Lower leg skin (tissue), 3 donors: ENCODE measurements at regions not wholly inside any gene's neighbourhood (a gene's known extent, or its start where the extent isn't known, plus 50 kb on each side); places are given as distances from the start of the nearest gene placed in this dataset.

ENCODE experiments used
- CTCF ChIP-seq, 3 donors: fragments of 450-650 bp; IDR thresholded peaks; one replicate each; pipeline ENCODE4 v1.5.1; 2016; ENCODE audit warnings: antibody characterized with exemption in 3 of 3, mild to moderate bottlenecking in 3 of 3, moderate library complexity in 2 of 3
- POLR2A ChIP-seq, 2 donors: fragments of 450-650 bp; IDR thresholded peaks; one replicate each; pipeline ENCODE4 v1.6.1; 2016 to 2017; ENCODE audit warnings: antibody characterized with exemption in 2 of 2, mild to moderate bottlenecking in 1 of 2, moderate library complexity in 1 of 2

DNA sequence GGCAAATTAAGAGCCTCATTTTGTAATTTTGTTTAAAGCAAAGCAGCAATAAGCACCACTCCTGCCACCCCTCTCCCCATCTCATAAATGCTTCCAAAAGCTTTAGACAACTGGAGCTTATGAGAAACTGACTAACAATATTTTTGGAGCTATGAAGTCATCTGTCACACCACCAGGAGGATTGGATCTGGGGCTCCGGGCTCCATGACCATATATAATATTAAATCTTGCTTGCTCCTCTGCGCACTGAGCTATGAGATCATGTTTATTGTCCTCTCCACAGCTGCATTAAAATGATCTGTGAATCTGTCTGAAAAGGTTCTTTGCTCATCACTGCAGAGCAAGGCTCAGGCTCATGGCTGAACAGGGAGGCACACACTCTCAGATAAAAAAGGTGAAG is 323.7 kb downstream of the ZNF621 start:
- TF ChIP-seq CTCF (IDR thresholded peaks at IDR 0.05) (no peak), POLR2A (IDR thresholded peaks at IDR 0.05) (no peak)
